ENCODE measurements at regions not wholly inside any gene's neighbourhood (a gene's known extent, or its start where the extent isn't known, plus 50 kb on each side); places are given as distances from the start of the nearest gene placed in this dataset.

- TF ChIP-seq, protein P1, sequence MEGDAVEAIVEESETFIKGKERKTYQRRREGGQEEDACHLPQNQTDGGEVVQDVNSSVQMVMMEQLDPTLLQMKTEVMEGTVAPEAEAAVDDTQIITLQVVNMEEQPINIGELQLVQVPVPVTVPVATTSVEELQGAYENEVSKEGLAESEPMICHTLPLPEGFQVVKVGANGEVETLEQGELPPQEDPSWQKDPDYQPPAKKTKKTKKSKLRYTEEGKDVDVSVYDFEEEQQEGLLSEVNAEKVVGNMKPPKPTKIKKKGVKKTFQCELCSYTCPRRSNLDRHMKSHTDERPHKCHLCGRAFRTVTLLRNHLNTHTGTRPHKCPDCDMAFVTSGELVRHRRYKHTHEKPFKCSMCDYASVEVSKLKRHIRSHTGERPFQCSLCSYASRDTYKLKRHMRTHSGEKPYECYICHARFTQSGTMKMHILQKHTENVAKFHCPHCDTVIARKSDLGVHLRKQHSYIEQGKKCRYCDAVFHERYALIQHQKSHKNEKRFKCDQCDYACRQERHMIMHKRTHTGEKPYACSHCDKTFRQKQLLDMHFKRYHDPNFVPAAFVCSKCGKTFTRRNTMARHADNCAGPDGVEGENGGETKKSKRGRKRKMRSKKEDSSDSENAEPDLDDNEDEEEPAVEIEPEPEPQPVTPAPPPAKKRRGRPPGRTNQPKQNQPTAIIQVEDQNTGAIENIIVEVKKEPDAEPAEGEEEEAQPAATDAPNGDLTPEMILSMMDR (IDR thresholded peaks at IDR 0.05), result no peak
- TF ChIP-seq EZH2 (IDR thresholded peaks at IDR 0.05; ENCODE audit: borderline replicate concordance, insufficient read depth, low read depth, low read length, poor library complexity, severe bottlenecking), result no peak
Observed at GRCh38 chr5:167944121-167944852, 347.2 kb upstream of the WWC1 start.
